IMR-90 (cell line): ENCODE measurements at regions not wholly inside any gene's neighbourhood (a gene's known extent, or its start where the extent isn't known, plus 50 kb on each side); places are given as distances from the start of the nearest gene placed in this dataset.
"Not testable (repeated sequence)": the region's sequence is repeated elsewhere in the genome, so short reads cannot be mapped to it uniquely, and the experiment has no call there.

Source experiments
- ATAC-seq: fragments of 200-7000 bp; cut with Tn5 transposase; 2 replicates; pipeline ENCODE4 v1.9.1; 2020; ENCODE audit warnings: low read depth, mild to moderate bottlenecking, moderate library complexity
- BruUV-seq: library from RNA; stranded (reverse); fragments of 400-500 nt; replicated peaks from 2 replicates; lab custom pipeline; 2021; lab: Mats Ljungman, UMichigan
- CTCF ChIA-PET: fragments of 300-600 bp; formaldehyde crosslinking; extraction: SDS; loops from one replicate; lab custom pipeline; 2021; ENCODE audit warnings: antibody characterized with exemption; lab: Yijun Ruan, JAX
- POLR2A ChIA-PET: fragments of 300-600 bp; sonication (Branson Sonifier 250); formaldehyde crosslinking; loops from one replicate; lab custom pipeline; 2022; ENCODE audit warnings: antibody characterized with exemption; ENCODE audit not compliant: unreplicated experiment; lab: Charles Lee
- DNase-seq: peaks from one replicate; pipeline ENCODE4 v3.0.0; 2013
- H2AFZ ChIP-seq: replicated peaks from 2 replicates; pipeline ENCODE3; 2013; ENCODE audit warnings: low read length, mild to moderate bottlenecking; ENCODE audit not compliant: poor library complexity
- H2AK5ac ChIP-seq: 2 replicates; pipeline ENCODE4 v1.6.1; 2013; ENCODE audit warnings: low read depth, low read length, inconsistent platforms
- H2AK9ac ChIP-seq: replicated peaks from 2 replicates; pipeline ENCODE3; 2013; ENCODE audit warnings: mild to moderate bottlenecking, low read depth, low read length, moderate library complexity; ENCODE audit not compliant: poor library complexity
- H2BK120ac ChIP-seq: 2 replicates; pipeline ENCODE4 v1.6.1; 2013; ENCODE audit warnings: low read depth, low read length, inconsistent platforms
- H2BK15ac ChIP-seq: 3 replicates; pipeline ENCODE4 v1.6.1; 2013; ENCODE audit warnings: low read depth, low read length, inconsistent platforms
- H2BK20ac ChIP-seq: 2 replicates; pipeline ENCODE4 v1.6.1; 2013; ENCODE audit warnings: low read depth, mild to moderate bottlenecking, inconsistent platforms, low read length, moderate library complexity
- H2BK5ac ChIP-seq: 2 replicates; pipeline ENCODE4 v1.6.1; 2013; ENCODE audit warnings: mild to moderate bottlenecking, low read depth, low read length, inconsistent platforms; ENCODE audit not compliant: poor library complexity, severe bottlenecking
- H3K14ac ChIP-seq: replicated peaks from 2 replicates; pipeline ENCODE4 v1.6.1; 2013; ENCODE audit warnings: low read depth, low read length, inconsistent platforms
- H3K18ac ChIP-seq: 2 replicates; pipeline ENCODE4 v1.6.1; 2013; ENCODE audit warnings: low read depth, low read length, control low read depth
- H3K23ac ChIP-seq: 2 replicates; pipeline ENCODE4 v1.6.1; 2013; ENCODE audit warnings: low read depth, low read length, inconsistent platforms
- H3K27ac ChIP-seq: 2 replicates; pipeline ENCODE4 v1.5.1; 2013; ENCODE audit warnings: mild to moderate bottlenecking, control low read depth, low read length; ENCODE audit not compliant: insufficient read depth
- H3K27me3 ChIP-seq: 2 replicates; pipeline ENCODE4 v1.6.1; 2013; ENCODE audit warnings: low read length; ENCODE audit not compliant: control insufficient read depth, insufficient read depth
- H3K36me3 ChIP-seq: 2 replicates; pipeline ENCODE4 v1.6.1; 2013; ENCODE audit warnings: low read length, mixed read lengths; ENCODE audit not compliant: control insufficient read depth, insufficient read depth
- H3K4ac ChIP-seq: 2 replicates; pipeline ENCODE4 v1.6.1; 2013; ENCODE audit warnings: low read depth, low read length, inconsistent platforms
- H3K4me1 ChIP-seq: 2 replicates; pipeline ENCODE4 v1.6.1; 2013; ENCODE audit warnings: low read length, mixed read lengths; ENCODE audit not compliant: control insufficient read depth, insufficient read depth
- H3K4me2 ChIP-seq: 2 replicates; pipeline ENCODE4 v1.6.1; 2013; ENCODE audit warnings: low read depth, mild to moderate bottlenecking, control low read depth, low read length, moderate library complexity
- H3K4me3 ChIP-seq: 2 replicates; pipeline ENCODE4 v1.5.1; 2013; ENCODE audit warnings: low read depth, mild to moderate bottlenecking, control low read depth, low read length, moderate library complexity; ENCODE audit not compliant: insufficient read depth
- H3K56ac ChIP-seq: 2 replicates; pipeline ENCODE4 v1.6.1; 2013; ENCODE audit warnings: low read length, inconsistent platforms; ENCODE audit not compliant: insufficient read depth; ENCODE audit errors: extremely low read depth
- H3K79me1 ChIP-seq, 2 experiments: 2 replicates each; pipeline ENCODE4 v1.6.1; 2013; ENCODE audit warnings: low read length in 2 of 2, inconsistent platforms in 1 of 2, low read depth in 1 of 2
- H3K9ac ChIP-seq: 2 replicates; pipeline ENCODE4 v1.6.1; 2013; ENCODE audit warnings: low read depth, low read length, control low read depth
- H3K9me1 ChIP-seq: 2 replicates; pipeline ENCODE4 v1.6.1; 2013; ENCODE audit warnings: low read length, inconsistent platforms; ENCODE audit not compliant: insufficient read depth
- H3K9me3 ChIP-seq: 2 replicates; pipeline ENCODE4 v1.6.1; 2013; ENCODE audit warnings: low read length; ENCODE audit not compliant: control insufficient read depth, insufficient read depth
- H4K20me1 ChIP-seq: 2 replicates; pipeline ENCODE4 v1.6.1; 2013; ENCODE audit warnings: low read length, inconsistent platforms; ENCODE audit not compliant: insufficient read depth
- H4K5ac ChIP-seq: 2 replicates; pipeline ENCODE4 v1.6.1; 2013; ENCODE audit warnings: mild to moderate bottlenecking, low read depth, low read length, control low read depth
- H4K8ac ChIP-seq, 2 experiments: 2 replicates each; pipeline ENCODE4 v1.6.1; 2013; ENCODE audit warnings: low read depth in 2 of 2, low read length in 2 of 2, control low read depth in 1 of 2, inconsistent platforms in 1 of 2
- H4K91ac ChIP-seq: 2 replicates; pipeline ENCODE4 v1.6.1; 2013; ENCODE audit warnings: low read depth, low read length, inconsistent platforms; ENCODE audit not compliant: insufficient read depth
- BHLHE40 ChIP-seq: fragments of 150-350 bp; IDR thresholded peaks from 2 replicates; pipeline ENCODE4 v1.6.1; 2016; ENCODE audit warnings: mild to moderate bottlenecking, low read depth, low read length
- CEBPB ChIP-seq: IDR thresholded peaks from 2 replicates; pipeline ENCODE4 v1.6.1; 2012; ENCODE audit warnings: low read depth, low read length, improper control_type of control experiment
- ELK1 ChIP-seq: fragments of 150-350 bp; IDR thresholded peaks from 2 replicates; pipeline ENCODE4 v1.6.1; 2016; ENCODE audit warnings: low read depth, mild to moderate bottlenecking, low read length, moderate library complexity, borderline replicate concordance
- MAFK ChIP-seq: IDR thresholded peaks from 2 replicates; pipeline ENCODE4 v1.6.1; 2012; ENCODE audit warnings: low read depth, low read length, improper control_type of control experiment
- MAZ ChIP-seq: IDR thresholded peaks from 2 replicates; pipeline ENCODE4 v1.6.1; 2012; ENCODE audit warnings: low read depth, mild to moderate bottlenecking, low read length, improper control_type of control experiment, moderate library complexity, borderline replicate concordance
- NFE2L2 ChIP-seq: fragments of 150-350 bp; IDR thresholded peaks from 2 replicates; pipeline ENCODE4 v1.6.1; 2016; ENCODE audit warnings: low read depth, mild to moderate bottlenecking, low read length
- POLR2A ChIP-seq: IDR thresholded peaks from 2 replicates; pipeline ENCODE4 v1.6.1; 2012; ENCODE audit warnings: mild to moderate bottlenecking, low read depth, low read length
- RCOR1 ChIP-seq: IDR thresholded peaks from 2 replicates; pipeline ENCODE4 v1.6.1; 2012; ENCODE audit warnings: mild to moderate bottlenecking, low read length, improper control_type of control experiment; ENCODE audit not compliant: insufficient replicate concordance
- SMC3 ChIP-seq: fragments of 150-350 bp; IDR thresholded peaks from 2 replicates; pipeline ENCODE4 v1.6.1; 2016; ENCODE audit warnings: low read depth, mild to moderate bottlenecking, antibody characterized with exemption, low read length, moderate library complexity
- WGBS, 2 experiments: methylation state at CpG; one replicate each; pipeline versions ENCODE4 v1.1.5 to v1.1.7; 2013; ENCODE audit warnings: missing lambda C conversion rate in 2 of 2; ENCODE audit not compliant: insufficient read length in 1 of 2; ENCODE audit errors: extremely low coverage in 2 of 2; 5-methylcytosine and 5-hydroxymethylcytosine counted together
- dilution Hi-C: fragments of 300-500 bp; cut with HindIII; formaldehyde crosslinking; loops from one replicate; pipeline ENCODE4 v1.14.3; 2018; ENCODE audit warnings: low sequenced_read_pairs; ENCODE audit not compliant: unreplicated experiment
- in situ Hi-C: fragments of 300-500 bp; cut with MboI; formaldehyde crosslinking; loops from 3 replicates; pipeline ENCODE4 v1.14.3; 2019; ENCODE audit warnings: low sequenced_read_pairs, inconsistent platforms, mixed read lengths
- intact Hi-C: fragments of 100-400 bp; cut with micrococcal nuclease; formaldehyde crosslinking; loops from 2 replicates; pipeline ENCODE4 v1.10.0; 2022

- Histone ChIP-seq H4K20me1 (no peaks in the 10 kb centered on the region), H3K9me1 (no peaks in the 10 kb centered on the region), H3K36me3 (no peaks in the 10 kb centered on the region), H3K18ac (no peak overlapping the region), H3K27ac (no peak overlapping the region), H2BK5ac (no peak overlapping the region), H2AK5ac (no peak overlapping the region), H3K79me1 (no peaks in the 10 kb centered on the region), H3K23ac (no peak overlapping the region), H3K14ac (no peak overlapping the region), H3K9ac (no peak overlapping the region), H3K4ac (no peak overlapping the region), H3K4me3 (no peak overlapping the region), H4K91ac (no peak overlapping the region), H4K8ac (no peak overlapping the region), H2AFZ (no peak overlapping the region), H3K56ac (no peak overlapping the region), H3K4me1 (no peaks in the 10 kb centered on the region), H3K27me3 (no peaks in the 10 kb centered on the region), H2BK120ac (no peak overlapping the region), H2BK20ac (no peak overlapping the region), H3K9me3 (peaks cover 23% of the 10 kb centered on the region), H4K5ac (no peak overlapping the region), H2BK15ac (no peak overlapping the region), H2AK9ac (no peak overlapping the region), H3K4me2 (no peak overlapping the region)
- in situ Hi-C loops = no loop called here
- intact Hi-C loops = no loop called here
- ChIA-PET CTCF (no interaction called here), POLR2A (no interaction called here)
- ATAC-seq (no peak), DNase-seq (no peak)
- dilution Hi-C loops = no loop called here
- TF ChIP-seq SMC3 (no peak), MAFK (no peak), POLR2A (no peak), MAZ (no peak), BHLHE40 (no peak), CEBPB (no peak), RCOR1 (no peak), NFE2L2 (no peak), ELK1 (no peak)
- BruUV-seq = no TSS peak
- WGBS, 2 experiments = no CpG with 5 or more reads among the region's 6 CpGs
Measured at GRCh38 chr7:4386190-4386589, 295.9 kb upstream of the FOXK1 start.

GRCh38 chr7:4391103-4391502 lies 291.0 kb upstream of the FOXK1 start:
- H3K9me1 ChIP-seq, H3K4me3 ChIP-seq, ATAC-seq, H3K9ac ChIP-seq, H3K14ac ChIP-seq, H2AK5ac ChIP-seq, H3K18ac ChIP-seq, H3K79me1 ChIP-seq, BruUV-seq, H3K4me1 ChIP-seq, H2BK15ac ChIP-seq, CTCF ChIA-PET, H3K27me3 ChIP-seq, POLR2A ChIA-PET, H2BK5ac ChIP-seq, H2AK9ac ChIP-seq, H4K8ac ChIP-seq, H2AFZ ChIP-seq, H2BK120ac ChIP-seq, H3K4ac ChIP-seq, H2BK20ac ChIP-seq, H3K9me3 ChIP-seq, in situ Hi-C loops, H3K27ac ChIP-seq, H4K91ac ChIP-seq, H3K23ac ChIP-seq, H3K4me2 ChIP-seq, H4K20me1 ChIP-seq, DNase-seq, H3K56ac ChIP-seq, H4K5ac ChIP-seq, dilution Hi-C loops, intact Hi-C loops, H3K36me3 ChIP-seq: not testable (repeated sequence)
